ENCODE measurements at regions not wholly inside any gene's neighbourhood (a gene's known extent, or its start where the extent isn't known, plus 50 kb on each side); places are given as distances from the start of the nearest gene placed in this dataset.

DNA sequence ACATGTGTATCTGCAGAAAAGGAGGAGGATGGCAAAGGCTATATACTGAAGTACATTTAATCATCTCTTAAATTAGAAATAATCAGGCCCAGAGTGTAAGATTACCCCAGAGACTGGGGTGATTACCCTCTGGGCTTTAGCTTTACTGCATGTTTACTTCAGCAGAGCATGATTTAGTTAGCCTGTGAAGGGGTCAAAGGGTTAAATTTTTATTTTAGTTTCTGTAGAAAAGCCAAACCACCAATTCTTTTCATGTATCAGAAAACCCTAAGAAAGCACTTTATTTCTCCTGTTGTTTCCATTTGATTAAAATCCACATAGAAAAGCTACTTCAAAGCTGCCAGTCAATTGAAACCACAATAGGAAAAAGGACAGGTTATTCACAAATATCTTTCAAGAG lies 101.5 kb upstream of the LSM8 start:
- TF ChIP-seq SMC3 (IDR thresholded peaks at IDR 0.05) (no peak), HEYL (CRISPR knock-in tag; IDR thresholded peaks at IDR 0.05) (no peak), HDAC2 (IDR thresholded peaks at IDR 0.05) (no peak), MYC (IDR thresholded peaks at IDR 0.05; ENCODE audit: borderline replicate concordance, low read length) (no peak), NFE2L2 (conservative IDR thresholded peaks at IDR 0.05; ENCODE audit: low read length) (no peak), NR3C1 (IDR thresholded peaks at IDR 0.05) (no peak), ZFP36 (IDR thresholded peaks at IDR 0.05; ENCODE audit: borderline replicate concordance, partially characterized antibody) (no peak), TP53 (CRISPR knock-in tag; IDR thresholded peaks at IDR 0.05) (no peak), EHF (CRISPR knock-in tag; IDR thresholded peaks at IDR 0.05) (no peak), POLR2A (IDR thresholded peaks at IDR 0.05; ENCODE audit: low read length) (no peak), FOSB (CRISPR knock-in tag; IDR thresholded peaks at IDR 0.05) (no peak), BHLHE40 (IDR thresholded peaks at IDR 0.05; ENCODE audit: low read depth, low read length) (no peak), RARB (CRISPR knock-in tag; IDR thresholded peaks at IDR 0.05) (no peak), HOXA7 (CRISPR knock-in tag; IDR thresholded peaks at IDR 0.05) (no peak), RFX5 (IDR thresholded peaks at IDR 0.05) (no peak), CHD2 (IDR thresholded peaks at IDR 0.05; ENCODE audit: low read length, partially characterized antibody) (no peak), FOSL2 (IDR thresholded peaks at IDR 0.05) (no peak), FOSL2 (CRISPR knock-in tag; IDR thresholded peaks at IDR 0.05) (no peak)
- TF ChIP-seq, protein P1, sequence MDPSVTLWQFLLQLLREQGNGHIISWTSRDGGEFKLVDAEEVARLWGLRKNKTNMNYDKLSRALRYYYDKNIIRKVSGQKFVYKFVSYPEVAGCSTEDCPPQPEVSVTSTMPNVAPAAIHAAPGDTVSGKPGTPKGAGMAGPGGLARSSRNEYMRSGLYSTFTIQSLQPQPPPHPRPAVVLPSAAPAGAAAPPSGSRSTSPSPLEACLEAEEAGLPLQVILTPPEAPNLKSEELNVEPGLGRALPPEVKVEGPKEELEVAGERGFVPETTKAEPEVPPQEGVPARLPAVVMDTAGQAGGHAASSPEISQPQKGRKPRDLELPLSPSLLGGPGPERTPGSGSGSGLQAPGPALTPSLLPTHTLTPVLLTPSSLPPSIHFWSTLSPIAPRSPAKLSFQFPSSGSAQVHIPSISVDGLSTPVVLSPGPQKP (IDR thresholded peaks at IDR 0.05; ENCODE audit: low read depth, low read length): no peak
- TF ChIP-seq, protein P2, sequence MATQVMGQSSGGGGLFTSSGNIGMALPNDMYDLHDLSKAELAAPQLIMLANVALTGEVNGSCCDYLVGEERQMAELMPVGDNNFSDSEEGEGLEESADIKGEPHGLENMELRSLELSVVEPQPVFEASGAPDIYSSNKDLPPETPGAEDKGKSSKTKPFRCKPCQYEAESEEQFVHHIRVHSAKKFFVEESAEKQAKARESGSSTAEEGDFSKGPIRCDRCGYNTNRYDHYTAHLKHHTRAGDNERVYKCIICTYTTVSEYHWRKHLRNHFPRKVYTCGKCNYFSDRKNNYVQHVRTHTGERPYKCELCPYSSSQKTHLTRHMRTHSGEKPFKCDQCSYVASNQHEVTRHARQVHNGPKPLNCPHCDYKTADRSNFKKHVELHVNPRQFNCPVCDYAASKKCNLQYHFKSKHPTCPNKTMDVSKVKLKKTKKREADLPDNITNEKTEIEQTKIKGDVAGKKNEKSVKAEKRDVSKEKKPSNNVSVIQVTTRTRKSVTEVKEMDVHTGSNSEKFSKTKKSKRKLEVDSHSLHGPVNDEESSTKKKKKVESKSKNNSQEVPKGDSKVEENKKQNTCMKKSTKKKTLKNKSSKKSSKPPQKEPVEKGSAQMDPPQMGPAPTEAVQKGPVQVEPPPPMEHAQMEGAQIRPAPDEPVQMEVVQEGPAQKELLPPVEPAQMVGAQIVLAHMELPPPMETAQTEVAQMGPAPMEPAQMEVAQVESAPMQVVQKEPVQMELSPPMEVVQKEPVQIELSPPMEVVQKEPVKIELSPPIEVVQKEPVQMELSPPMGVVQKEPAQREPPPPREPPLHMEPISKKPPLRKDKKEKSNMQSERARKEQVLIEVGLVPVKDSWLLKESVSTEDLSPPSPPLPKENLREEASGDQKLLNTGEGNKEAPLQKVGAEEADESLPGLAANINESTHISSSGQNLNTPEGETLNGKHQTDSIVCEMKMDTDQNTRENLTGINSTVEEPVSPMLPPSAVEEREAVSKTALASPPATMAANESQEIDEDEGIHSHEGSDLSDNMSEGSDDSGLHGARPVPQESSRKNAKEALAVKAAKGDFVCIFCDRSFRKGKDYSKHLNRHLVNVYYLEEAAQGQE (IDR thresholded peaks at IDR 0.05): no peak
- TF ChIP-seq, protein P3, sequence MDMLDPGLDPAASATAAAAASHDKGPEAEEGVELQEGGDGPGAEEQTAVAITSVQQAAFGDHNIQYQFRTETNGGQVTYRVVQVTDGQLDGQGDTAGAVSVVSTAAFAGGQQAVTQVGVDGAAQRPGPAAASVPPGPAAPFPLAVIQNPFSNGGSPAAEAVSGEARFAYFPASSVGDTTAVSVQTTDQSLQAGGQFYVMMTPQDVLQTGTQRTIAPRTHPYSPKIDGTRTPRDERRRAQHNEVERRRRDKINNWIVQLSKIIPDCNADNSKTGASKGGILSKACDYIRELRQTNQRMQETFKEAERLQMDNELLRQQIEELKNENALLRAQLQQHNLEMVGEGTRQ (IDR thresholded peaks at IDR 0.05): no peak
- ChIA-PET POLR2A (no interaction called here), CTCF (no interaction called here)
- Histone ChIP-seq H3K4me1 (no peaks in the 10 kb centered on the region), H3K4me2 (no peak overlapping the region), H3K4me3 (no peak overlapping the region), H3K27ac (no peak overlapping the region), H3K9me3 (no peaks in the 10 kb centered on the region)
- no peak for DNase-seq (ENCODE audit: low read depth in 1 of 2, low spot score in 1 of 2)
- no peak for ATAC-seq
- no peak for FAIRE-seq

DNA sequence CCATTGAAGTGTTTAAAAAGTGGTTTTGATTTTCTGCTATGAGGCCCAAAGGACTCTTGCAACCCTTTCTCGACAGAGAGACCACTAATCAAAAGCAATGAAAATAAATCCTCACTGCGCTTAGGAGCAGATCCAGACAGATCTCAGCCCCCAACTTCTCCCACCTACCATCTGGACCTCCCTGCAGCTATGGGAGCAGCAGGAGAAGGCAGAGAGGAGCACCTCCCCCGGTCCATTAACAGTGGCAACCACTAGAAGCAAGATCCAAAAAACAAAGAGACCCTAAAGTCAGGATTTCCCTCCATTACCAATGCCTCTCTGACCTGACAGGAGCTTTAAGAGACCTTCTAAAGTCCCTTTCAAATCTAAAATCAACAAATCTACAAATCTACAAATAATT lies 99.0 kb upstream of the LSM8 start:
- H3K27ac ChIP-seq: no peak overlapping the region
- no peak overlapping the region for H3K4me3 ChIP-seq
- DNase-seq (ENCODE audit: low read depth in 1 of 2, low spot score in 1 of 2): no peak
- POLR2A ChIA-PET: no interaction called here
- no peaks in the 10 kb centered on the region for H3K4me1 ChIP-seq
- no peak for TF ChIP-seq RNF2 (IDR thresholded peaks at IDR 0.05; ENCODE audit: borderline replicate concordance, low read depth)
- TF ChIP-seq MAFK (IDR thresholded peaks at IDR 0.05; ENCODE audit: partially characterized antibody): no peak
- no peaks in the 10 kb centered on the region for H3K9me3 ChIP-seq
- no peak overlapping the region for H3K4me2 ChIP-seq
- WGBS (ENCODE audit: missing lambda C conversion rate): 22% methylated on average over 3 of the region's 3 CpGs
- no peak for FAIRE-seq
- no peak for ATAC-seq
- CTCF ChIA-PET: interaction anchor here (1.1 kb wide), 1 partner anchor 12 kb away, joined by 3 read pairs; no protein-coding TSS in a partner anchor

Data from A549 (cell line).